K562 (cell line): ENCODE measurements at regions not wholly inside any gene's neighbourhood (a gene's known extent, or its start where the extent isn't known, plus 50 kb on each side); places are given as distances from the start of the nearest gene placed in this dataset.

Experiments used
- ATAC-seq: fragments of 200-7000 bp; cut with Tn5 transposase; 3 replicates; pipeline ENCODE4 v1.9.1; 2020; ENCODE audit warnings: moderate library complexity
- BruUV-seq: library from RNA; stranded (reverse); fragments of 400-500 nt; replicated peaks from 2 replicates; lab custom pipeline; 2021; lab: Mats Ljungman, UMichigan
- CTCF ChIA-PET: fragments of 300-600 bp; formaldehyde crosslinking; extraction: SDS; loops from one replicate; lab custom pipeline; 2021; ENCODE audit warnings: low intra/inter-chr PET ratio; lab: Yijun Ruan, JAX
- POLR2A ChIA-PET: fragments of 300-600, 350-650 bp; sonication (Branson Sonifier 250); formaldehyde crosslinking; extraction: SDS; loops from one replicate; lab custom pipeline; 2021; ENCODE audit warnings: antibody characterized with exemption, inconsistent platforms; lab: Yijun Ruan, JAX
- DNase-seq, 4 experiments: peaks; one replicate each; pipeline versions ENCODE4 v3.0.0 to v3.0.0-alpha.2; 2011 to 2018; ENCODE audit warnings: low spot score in 3 of 4, mixed read lengths in 3 of 4; ENCODE audit errors: extremely low read depth in 1 of 4
- FAIRE-seq: peaks from 2 replicates; lab custom pipeline; 2011; peaks lifted over from hg19 to GRCh38; lab: Jason Lieb, UNC
- H2AFZ ChIP-seq: 2 replicates; pipeline ENCODE4 v1.6.0; 2011; ENCODE audit warnings: low read depth, low read length, control low read depth, inconsistent platforms
- H3K27ac ChIP-seq: fragments of 200-600 bp; 3 replicates; pipeline ENCODE4 v1.8.0; 2011; ENCODE audit warnings: low read depth, mild to moderate bottlenecking, control low read depth, inconsistent platforms, low read length, moderate library complexity, mixed read lengths; ENCODE audit errors: extremely low read depth
- H3K27me3 ChIP-seq, 2 experiments: fragments of 300-600 bp in 1 of 2; 2 replicates in 1 of 2; 3 replicates in 1 of 2; pipeline versions ENCODE4 v1.6.0 to v1.8.0; 2011; ENCODE audit warnings: inconsistent platforms in 2 of 2, low read length in 2 of 2, mild to moderate bottlenecking in 1 of 2, mixed read lengths in 1 of 2, moderate library complexity in 1 of 2; ENCODE audit not compliant: control insufficient read depth in 2 of 2, insufficient read depth in 2 of 2
- H3K36me3 ChIP-seq: fragments of 300-600 bp; 3 replicates; pipeline ENCODE4 v1.8.0; 2011; ENCODE audit warnings: mild to moderate bottlenecking, low read length, inconsistent platforms; ENCODE audit not compliant: control insufficient read depth, insufficient read depth
- H3K4me1 ChIP-seq, 2 experiments: fragments of 200-600 bp in 1 of 2; replicated peaks in 1 of 2; 2 replicates in 1 of 2; 3 replicates in 1 of 2; pipeline versions ENCODE4 v1.5.1 to v1.8.0; 2011; ENCODE audit warnings: inconsistent platforms in 2 of 2, low read length in 2 of 2, mild to moderate bottlenecking in 1 of 2, mixed read lengths in 1 of 2, moderate library complexity in 1 of 2; ENCODE audit not compliant: control insufficient read depth in 2 of 2, insufficient read depth in 2 of 2
- H3K4me2 ChIP-seq: 2 replicates; pipeline ENCODE4 v1.6.1; 2011; ENCODE audit warnings: low read length, control low read depth, inconsistent platforms, mixed read lengths; ENCODE audit not compliant: insufficient read depth
- H3K4me3 ChIP-seq: fragments of 200-600 bp; sonication (generic), shearing (Covaris generic); 2 replicates; pipeline ENCODE4 v1.5.1; 2016; ENCODE audit warnings: control low read depth, inconsistent platforms
- H3K79me2 ChIP-seq: fragments of 200-600 bp; 3 replicates; pipeline ENCODE4 v1.8.0; 2011; ENCODE audit warnings: low read length, inconsistent platforms; ENCODE audit not compliant: control insufficient read depth, insufficient read depth
- H3K9ac ChIP-seq, 2 experiments: 2 replicates each; pipeline versions ENCODE4 v1.6.0 to v1.6.1; 2011; ENCODE audit warnings: low read depth in 2 of 2, low read length in 2 of 2, control low read depth in 1 of 2, inconsistent platforms in 1 of 2, mild to moderate bottlenecking in 1 of 2, mixed read lengths in 1 of 2; ENCODE audit not compliant: insufficient read depth in 1 of 2
- H3K9me1 ChIP-seq: one replicate; pipeline ENCODE4 v1.6.0; 2011; ENCODE audit warnings: inconsistent platforms, mild to moderate bottlenecking, low read length, moderate library complexity; ENCODE audit not compliant: control insufficient read depth, insufficient read depth
- H3K9me3 ChIP-seq: replicated peaks from 2 replicates; pipeline ENCODE4 v1.5.1; 2011; ENCODE audit warnings: low read depth, low read length, inconsistent platforms; ENCODE audit not compliant: control insufficient read depth, insufficient read depth
- H4K20me1 ChIP-seq: replicated peaks from 2 replicates; pipeline ENCODE4 v1.6.1; 2011; ENCODE audit warnings: low read length, inconsistent platforms, mixed read lengths; ENCODE audit not compliant: control insufficient read depth, insufficient read depth
- BACH1 ChIP-seq: fragments of 200-800 bp; sonication (Bioruptor generic); IDR thresholded peaks from 2 replicates; pipeline ENCODE4 v1.6.1; 2016; ENCODE audit warnings: missing genetic modification characterization, missing compliant biosample characterization
- DPF2 ChIP-seq: fragments of 450-650 bp; IDR thresholded peaks from 2 replicates; pipeline ENCODE4 v1.6.1; 2016
- ELK1 ChIP-seq: sonication (generic); formaldehyde crosslinking; IDR thresholded peaks from 2 replicates; pipeline ENCODE4 v1.8.1; 2022; ENCODE audit warnings: missing genetic modification reagents
- ILF3 ChIP-seq: fragments of 450-650 bp; IDR thresholded peaks from 2 replicates; pipeline ENCODE4 v1.6.1; 2018; ENCODE audit warnings: antibody characterized with exemption, mild to moderate bottlenecking, moderate library complexity, borderline replicate concordance
- LCOR ChIP-seq: sonication (generic); formaldehyde crosslinking; IDR thresholded peaks from 2 replicates; pipeline ENCODE4 v1.8.0; 2022; ENCODE audit warnings: mild to moderate bottlenecking, missing genetic modification reagents
- RREB1 ChIP-seq: fragments of 250-450 bp; sonication (Bioruptor Pico); IDR thresholded peaks from 2 replicates; pipeline ENCODE4 v1.4.0; 2020
- TARDBP ChIP-seq: fragments of 450-650 bp; IDR thresholded peaks from 2 replicates; pipeline ENCODE4 v1.6.1; 2016
- TSHZ1 ChIP-seq: fragments of 250-450 bp; sonication (Bioruptor Pico); IDR thresholded peaks from 2 replicates; pipeline ENCODE4 v1.4.0; 2020; ENCODE audit warnings: mild to moderate bottlenecking, moderate library complexity
- ZNF354B ChIP-seq: fragments of 250-450 bp; sonication (Bioruptor Pico); IDR thresholded peaks from 2 replicates; pipeline ENCODE4 v1.4.0; 2020
- ZNF395 ChIP-seq: fragments of 200-800 bp; sonication (Bioruptor generic); IDR thresholded peaks from 2 replicates; pipeline ENCODE4 v1.6.1; 2017; ENCODE audit warnings: missing genetic modification characterization, missing compliant biosample characterization
- ZNF586 ChIP-seq: fragments of 450-650 bp; formaldehyde crosslinking; conservative IDR thresholded peaks from 2 replicates; pipeline ENCODE4 v1.4.0; 2020; ENCODE audit warnings: mild to moderate bottlenecking, moderate library complexity
- WGBS: fragments of 100-300 bp; shearing (Covaris generic); methylation state at CpG from one replicate; pipeline ENCODE4 v1.1.6; 2016; ENCODE audit warnings: low coverage, mixed read lengths; ENCODE audit not compliant: insufficient coverage; ENCODE audit errors: missing lambda C conversion rate; 5-methylcytosine and 5-hydroxymethylcytosine counted together
- in situ Hi-C: fragments of 300-500 bp; cut with MboI; formaldehyde crosslinking; loops from 4 replicates; pipeline ENCODE4 v1.15.0; 2018; ENCODE audit warnings: inconsistent platforms, mixed read lengths
- intact Hi-C: fragments of 100-400 bp; cut with micrococcal nuclease; formaldehyde crosslinking; loops from 2 replicates; pipeline ENCODE4 v1.14.2; 2022

GRCh38 chr7:40979296-40979695, 723.6 kb downstream of the INHBA start (continued):
- TF ChIP-seq LCOR (no peak), RREB1 (CRISPR knock-in tag) (no peak), ZNF354B (CRISPR knock-in tag) (no peak)

GRCh38 chr7:40978047-40978446, 724.8 kb downstream of the INHBA start:
- in situ Hi-C loops (no loop called here), intact Hi-C loops (no loop called here)
- Histone ChIP-seq H3K9me3 (no peaks in the 10 kb centered on the region), H2AFZ (no peak overlapping the region), H3K9ac (no peak overlapping the region), H3K36me3 (no peaks in the 10 kb centered on the region), H3K27ac (no peak overlapping the region), H3K9me1 (no peaks in the 10 kb centered on the region), H3K4me3 (no peak overlapping the region), H3K79me2 (no peaks in the 10 kb centered on the region), H3K4me1 (no peaks in the 10 kb centered on the region), H3K27me3 (no peaks in the 10 kb centered on the region), H4K20me1 (no peaks in the 10 kb centered on the region; the same call in 1 of the 2 replicates), H3K4me2 (no peak overlapping the region)
- POLR2A ChIA-PET, result no interaction called here
- no peak for FAIRE-seq
- CTCF ChIA-PET, result no interaction called here
- no peak for ATAC-seq
- no peak for DNase-seq
- no TSS peak for BruUV-seq
- WGBS, result 0% methylated on average over 1 of the region's 1 CpG
- TF ChIP-seq TSHZ1 (no peak), BACH1 (tag) (no peak), TARDBP (no peak), ILF3 (no peak), ZNF395 (CRISPR knock-in tag) (no peak), ZNF586 (CRISPR knock-in tag) (no peak), ELK1 (CRISPR knock-in tag) (no peak), DPF2 (no peak)
